Spleen (tissue), 11 donors: ENCODE measurements at regions not wholly inside any gene's neighbourhood (a gene's known extent, or its start where the extent isn't known, plus 50 kb on each side); places are given as distances from the start of the nearest gene placed in this dataset.

ENCODE experiments used
- DNase-seq: peaks from one replicate; pipeline ENCODE4 v3.0.0-alpha.2; 2020
- H3K27ac ChIP-seq, 8 donors: fragments of 200-600 bp; sonication (generic) in 7 of 8; 1 replicate in 4 of 8; 2 replicates in 4 of 8; pipeline versions ENCODE4 v1.5.0 to v1.8.0; 2016 to 2021; ENCODE audit warnings: inconsistent platforms in 4 of 8, mild to moderate bottlenecking in 4 of 8, moderate library complexity in 1 of 8
- H3K27me3 ChIP-seq, 7 donors: fragments of 200-600 bp; sonication (generic) in 6 of 7; replicated peaks in 1 of 7; 1 replicate in 4 of 7; 2 replicates in 3 of 7; pipeline versions ENCODE4 v1.5.0 to v1.8.0; 2016 to 2021; ENCODE audit warnings: inconsistent platforms in 3 of 7, mild to moderate bottlenecking in 1 of 7
- H3K36me3 ChIP-seq, 6 donors: fragments of 200-600 bp; sonication (generic) in 5 of 6; 1 replicate in 4 of 6; 2 replicates in 2 of 6; pipeline versions ENCODE4 v1.5.0 to v1.8.0; 2016 to 2021; ENCODE audit warnings: inconsistent platforms in 2 of 6
- H3K4me1 ChIP-seq, 6 donors: fragments of 200-600 bp; sonication (generic) in 5 of 6; 1 replicate in 3 of 6; 2 replicates in 3 of 6; pipeline versions ENCODE4 v1.5.0 to v1.8.0; 2016 to 2021; ENCODE audit warnings: inconsistent platforms in 3 of 6
- H3K4me3 ChIP-seq, 8 donors: fragments of 200-600 bp; sonication (generic) in 7 of 8; 1 replicate in 4 of 8; 2 replicates in 4 of 8; pipeline versions ENCODE4 v1.5.0 to v1.8.0; 2016 to 2021; ENCODE audit warnings: inconsistent platforms in 4 of 8, mild to moderate bottlenecking in 4 of 8, moderate library complexity in 2 of 8
- H3K9me3 ChIP-seq, 8 donors: fragments of 200-600 bp; sonication (generic) in 7 of 8; 1 replicate in 4 of 8; 2 replicates in 4 of 8; pipeline versions ENCODE4 v1.5.0 to v1.8.0; 2016 to 2021; ENCODE audit warnings: inconsistent platforms in 4 of 8
- CTCF ChIP-seq, 11 experiments: fragments of 200-600 bp in 7 of 11; fragments of 450-650 bp in 4 of 11; sonication (generic) in 4 of 11; IDR thresholded peaks in 8 of 11; conservative IDR thresholded peaks in 3 of 11; 1 replicate in 7 of 11; 2 replicates in 4 of 11; pipeline versions ENCODE4 v1.4.0 to v1.8.0; 2016 to 2021; ENCODE audit warnings: antibody characterized with exemption in 11 of 11, inconsistent platforms in 4 of 11, mild to moderate bottlenecking in 1 of 11
- POLR2A ChIP-seq, 3 donors: fragments of 450-650 bp; IDR thresholded peaks; one replicate each; pipeline ENCODE4 v1.5.1; 2017; ENCODE audit warnings: antibody characterized with exemption in 3 of 3, mild to moderate bottlenecking in 1 of 3
- POLR2AphosphoS5 ChIP-seq, 3 donors: sonication (generic); formaldehyde crosslinking; IDR thresholded peaks; one replicate each; pipeline ENCODE4 v1.5.1; 2017; ENCODE audit warnings: antibody characterized with exemption in 3 of 3
- whole genome bisulfite sequencing, 5 donors: extraction: QIAGEN DNeasy Blood & Tissue Kit in 3 of 5; methylation state at CpG; one replicate each; pipeline versions ENCODE4 v1.1.5 to v1.1.7; 2013 to 2018; 5-methylcytosine and 5-hydroxymethylcytosine counted together
- intact Hi-C: fragments of 100-400 bp; cut with DNase I; formaldehyde crosslinking; loops from one replicate; pipeline ENCODE4 v1.15.0; 2023; ENCODE audit warnings: low total_unique reads
- donor health status: healthy with polysubstance abuse.
- donor health status: DM: no; HTN: no; CAD: no; lungs with moderate emphysema.
- donor health status: DM: no; HTN: no; CAD: no.
- donor health status: Bipolar disorder and iron deficiency.
- donor health status: healthy.
- donor health status: DM: no; HTN: no; CAD: no.
- donor health status: DM: yes; HTN: yes; CAD: no.

- H3K27ac ChIP-seq = no peak overlapping the region
- TF ChIP-seq POLR2A (IDR thresholded peaks at IDR 0.05) (no peak), CTCF (IDR thresholded peaks at IDR 0.05 in 8 of 11, conservative IDR thresholded peaks at IDR 0.05 in 3 of 11) (no peak), POLR2AphosphoS5 (IDR thresholded peaks at IDR 0.05) (no peak)
- H3K4me1 ChIP-seq = no peaks in the 10 kb centered on the region
- no peaks in the 10 kb centered on the region for H3K36me3 ChIP-seq
- DNase-seq = no peak
- no peak overlapping the region for H3K4me3 ChIP-seq
- intact Hi-C loops = no loop called here
- peaks cover 0 to 26% (median 7%) of the 10 kb centered on the region in 8 donors for H3K9me3 ChIP-seq
- no peaks in the 10 kb centered on the region for H3K27me3 ChIP-seq
These were observed 172.6 kb downstream of the RBM46 start for GRCh38 chr4:154953691-154954090.

GRCh38 chr4:154954117-154954516 lies 173.0 kb downstream of the RBM46 start:
- WGBS, 5 donors = 60 to 95% (median 88%) methylated on average over 2 of the region's 2 CpGs
- H3K4me3 ChIP-seq = no peak overlapping the region
- DNase-seq = no peak
- TF ChIP-seq POLR2A (IDR thresholded peaks at IDR 0.05) = no peak
- no peak for TF ChIP-seq POLR2AphosphoS5 (IDR thresholded peaks at IDR 0.05)
- no peak for TF ChIP-seq CTCF (IDR thresholded peaks at IDR 0.05 in 8 of 11, conservative IDR thresholded peaks at IDR 0.05 in 3 of 11)
- no peaks in the 10 kb centered on the region for H3K4me1 ChIP-seq
- H3K9me3 ChIP-seq = peaks cover 0 to 23% (median 7%) of the 10 kb centered on the region in 8 donors
- H3K27me3 ChIP-seq = no peaks in the 10 kb centered on the region
- intact Hi-C loops = no loop called here
- H3K36me3 ChIP-seq = no peaks in the 10 kb centered on the region
- no peak overlapping the region for H3K27ac ChIP-seq

GRCh38 chr4:154958121-154958520 lies 177.0 kb downstream of the RBM46 start:
- TF ChIP-seq POLR2AphosphoS5 (IDR thresholded peaks at IDR 0.05) (no peak), CTCF (IDR thresholded peaks at IDR 0.05 in 8 of 11, conservative IDR thresholded peaks at IDR 0.05 in 3 of 11) (no peak), POLR2A (IDR thresholded peaks at IDR 0.05) (no peak)
- no peaks in the 10 kb centered on the region for H3K4me1 ChIP-seq
- peaks cover 0 to 9% (median 0%) of the 10 kb centered on the region in 8 donors for H3K9me3 ChIP-seq
- no peak for DNase-seq
- no peak overlapping the region for H3K27ac ChIP-seq
- H3K36me3 ChIP-seq = no peaks in the 10 kb centered on the region
- no peak overlapping the region for H3K4me3 ChIP-seq
- H3K27me3 ChIP-seq = no peaks in the 10 kb centered on the region
- intact Hi-C loops = no loop called here

GRCh38 chr4:154958621-154959358 lies 177.7 kb downstream of the RBM46 start:
- Histone ChIP-seq H3K27me3 (no peaks in the 10 kb centered on the region), H3K27ac (no peak overlapping the region), H3K4me3 (no peak overlapping the region), H3K9me3 (peaks cover 0 to 9% (median 0%) of the 10 kb centered on the region in 8 donors), H3K4me1 (no peaks in the 10 kb centered on the region), H3K36me3 (no peaks in the 10 kb centered on the region)
- no peak for DNase-seq
- intact Hi-C loops = no loop called here
- WGBS, 5 donors = 34 to 64% (median 41%) methylated on average over 2 of the region's 2 CpGs
- TF ChIP-seq POLR2A (IDR thresholded peaks at IDR 0.05) (no peak), POLR2AphosphoS5 (IDR thresholded peaks at IDR 0.05) (no peak), CTCF (IDR thresholded peaks at IDR 0.05 in 8 of 11, conservative IDR thresholded peaks at IDR 0.05 in 3 of 11) (no peak)
